ENCODE measurements at regions not wholly inside any gene's neighbourhood (a gene's known extent, or its start where the extent isn't known, plus 50 kb on each side); places are given as distances from the start of the nearest gene placed in this dataset.

DNA sequence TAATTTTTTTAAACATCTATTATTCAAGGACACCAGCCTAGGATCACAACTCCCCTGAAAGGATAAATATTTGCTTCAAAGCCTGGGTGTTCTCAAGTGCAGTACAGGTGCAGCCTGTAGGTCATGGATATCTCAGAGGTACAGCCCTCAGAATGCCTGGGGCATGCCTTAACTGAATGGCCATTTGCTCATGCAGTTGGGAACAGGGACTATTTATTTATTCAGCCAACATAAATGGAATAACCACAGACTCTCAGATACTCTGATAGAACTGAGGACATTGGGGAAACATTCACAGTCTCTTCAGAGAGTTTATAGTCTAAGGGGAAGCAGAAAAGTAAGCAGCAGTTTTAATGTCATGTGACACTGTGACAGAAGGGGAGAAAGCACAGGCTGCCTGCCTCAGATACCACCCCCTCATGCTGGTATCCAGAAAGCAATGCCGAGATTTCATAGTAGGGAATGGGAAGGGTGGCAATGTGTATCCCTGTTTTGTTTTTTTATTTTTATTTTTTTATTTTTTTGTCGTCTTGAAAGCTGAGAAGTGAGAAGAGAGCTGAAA lies 112.6 kb downstream of the MACIR start:
- TF ChIP-seq SP1 (IDR thresholded peaks at IDR 0.05) (no peak), FOXM1 (IDR thresholded peaks at IDR 0.05; ENCODE audit: borderline replicate concordance) (no peak)
